Lower lobe of right lung (tissue), 2 donors: ENCODE measurements at regions not wholly inside any gene's neighbourhood (a gene's known extent, or its start where the extent isn't known, plus 50 kb on each side); places are given as distances from the start of the nearest gene placed in this dataset.

Experiments used
- ATAC-seq, 2 donors: fragments of 200-7000 bp; cut with Tn5 transposase; one replicate each; pipeline ENCODE4 v1.9.1; 2020 to 2022; ENCODE audit warnings: mild to moderate bottlenecking in 2 of 2, moderate library complexity in 2 of 2
- DNase-seq: peaks from one replicate; pipeline ENCODE4 v3.0.0-alpha.2; 2020
- H3K27ac ChIP-seq: fragments of 200-600 bp; one replicate; pipeline ENCODE4 v1.8.0; 2022
- H3K27me3 ChIP-seq: fragments of 200-600 bp; one replicate; pipeline ENCODE4 v1.8.0; 2022; ENCODE audit warnings: low read depth
- H3K36me3 ChIP-seq: fragments of 200-600 bp; one replicate; pipeline ENCODE4 v1.8.0; 2022; ENCODE audit warnings: mild to moderate bottlenecking
- H3K4me1 ChIP-seq: fragments of 200-600 bp; one replicate; pipeline ENCODE4 v1.8.0; 2022
- H3K4me3 ChIP-seq: fragments of 200-600 bp; one replicate; pipeline ENCODE4 v1.8.0; 2022; ENCODE audit warnings: mild to moderate bottlenecking
- H3K9me3 ChIP-seq: fragments of 200-600 bp; one replicate; pipeline ENCODE4 v1.8.0; 2022
- CTCF ChIP-seq: fragments of 200-600 bp; IDR thresholded peaks from one replicate; pipeline ENCODE4 v1.8.0; 2022; ENCODE audit warnings: antibody characterized with exemption, mild to moderate bottlenecking
- intact Hi-C: fragments of 100-400 bp; cut with DNase I; formaldehyde crosslinking; loops from one replicate; pipeline ENCODE4 v1.11.0; 2022
- donor health status: DM: no; HTN: yes; CAD: no; lungs with severe emphysema.

DNA sequence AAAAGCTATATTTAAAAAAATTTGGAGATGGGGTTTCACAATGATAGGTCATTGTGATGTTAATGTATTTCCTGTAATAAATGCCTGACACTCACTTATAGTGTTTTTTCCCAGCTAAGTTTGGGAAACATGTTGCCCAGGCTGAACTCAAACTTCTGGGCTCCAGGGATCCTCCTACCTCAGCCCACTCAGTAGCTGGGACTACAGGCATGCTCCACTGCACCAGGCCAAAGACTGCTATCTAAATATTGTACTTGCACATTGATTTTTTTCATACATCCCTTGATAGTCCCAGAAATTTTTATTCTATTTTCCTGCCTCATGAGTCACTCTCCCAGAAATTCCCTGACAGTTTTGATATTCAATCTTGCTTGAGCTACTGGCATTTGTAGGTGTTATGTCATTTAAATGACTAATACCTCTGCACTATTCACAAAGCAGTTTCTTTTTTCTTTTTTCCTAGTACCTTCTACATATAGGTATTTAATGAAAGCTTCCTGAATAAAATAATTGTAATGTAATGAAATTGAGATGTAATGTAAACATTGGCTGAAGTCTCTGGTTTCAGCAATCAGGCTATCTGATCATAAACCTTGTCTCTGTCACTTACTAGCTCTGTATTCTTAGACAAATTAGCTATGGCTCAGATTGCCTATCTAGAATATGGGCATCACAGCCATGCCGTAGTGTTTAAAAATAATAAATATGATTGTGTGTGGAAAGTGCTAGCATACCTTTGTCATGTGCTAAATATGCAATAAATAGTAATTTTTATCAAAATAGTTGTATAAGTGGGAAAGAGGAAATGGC lies 1973.0 kb upstream of the AGA start:
- Histone ChIP-seq H3K4me3 (no peak overlapping the region), H3K4me1 (no peaks in the 10 kb centered on the region), H3K27me3 (no peaks in the 10 kb centered on the region), H3K36me3 (no peaks in the 10 kb centered on the region), H3K27ac (no peak overlapping the region), H3K9me3 (no peaks in the 10 kb centered on the region)
- DNase-seq (no peak), ATAC-seq (no peak)
- intact Hi-C loops, result no loop called here
- no peak for TF ChIP-seq CTCF

DNA sequence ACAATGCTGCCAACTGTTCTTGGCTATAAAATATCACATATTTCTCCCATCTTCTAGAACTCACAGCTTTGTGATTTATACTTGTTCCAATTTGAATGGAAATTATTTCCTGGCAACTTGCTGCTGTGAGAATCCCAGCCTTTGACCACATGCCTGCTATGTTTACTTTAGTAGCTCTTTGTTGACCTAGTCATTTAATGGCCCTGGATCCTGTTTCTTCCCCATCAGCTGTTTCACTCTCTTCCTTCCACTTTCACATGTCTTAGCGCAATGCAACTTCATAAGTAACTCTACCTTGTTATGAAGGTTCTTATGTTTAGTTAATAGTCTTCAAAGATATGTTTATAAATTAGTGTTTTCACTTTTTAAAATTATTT lies 1973.6 kb upstream of the AGA start:
- Histone ChIP-seq H3K36me3 (no peaks in the 10 kb centered on the region), H3K4me1 (no peaks in the 10 kb centered on the region), H3K4me3 (no peak overlapping the region), H3K9me3 (no peaks in the 10 kb centered on the region), H3K27me3 (no peaks in the 10 kb centered on the region), H3K27ac (no peak overlapping the region)
- ATAC-seq (no peak), DNase-seq (no peak)
- intact Hi-C loops, result no loop called here
- TF ChIP-seq CTCF, result no peak

DNA sequence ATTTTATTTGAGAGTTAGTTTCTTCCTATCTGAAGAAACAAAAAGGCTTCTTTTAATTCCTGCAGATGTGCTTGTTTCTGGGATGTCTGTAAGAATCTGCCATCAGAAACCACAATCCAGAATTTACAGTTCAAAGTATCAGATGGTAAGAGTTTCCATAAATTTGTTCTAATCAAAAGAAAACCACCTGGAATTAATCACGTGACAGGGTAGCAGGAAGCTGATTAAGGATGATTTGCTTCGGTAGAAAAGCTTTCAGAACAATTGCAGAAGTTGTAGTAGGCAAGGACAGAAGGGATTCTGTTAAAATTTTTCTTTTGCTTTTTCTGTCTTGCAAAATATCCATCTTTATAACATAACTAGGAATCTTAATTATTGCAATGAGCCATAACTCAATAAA lies 1975.1 kb upstream of the AGA start:
- H3K27me3 ChIP-seq, result no peaks in the 10 kb centered on the region
- no peaks in the 10 kb centered on the region for H3K36me3 ChIP-seq
- no peak overlapping the region for H3K4me3 ChIP-seq
- intact Hi-C loops, result no loop called here
- TF ChIP-seq CTCF, result no peak
- H3K4me1 ChIP-seq, result no peaks in the 10 kb centered on the region
- no peak for DNase-seq
- no peak overlapping the region for H3K27ac ChIP-seq
- no peaks in the 10 kb centered on the region for H3K9me3 ChIP-seq
- ATAC-seq, result no peak

- intact Hi-C loops, result no loop called here
- Histone ChIP-seq H3K36me3 (no peaks in the 10 kb centered on the region), H3K9me3 (no peaks in the 10 kb centered on the region), H3K4me3 (no peak overlapping the region), H3K4me1 (no peaks in the 10 kb centered on the region), H3K27me3 (no peaks in the 10 kb centered on the region), H3K27ac (no peak overlapping the region)
- no peak for TF ChIP-seq CTCF
- DNase-seq (no peak), ATAC-seq (no peak)
Observed at GRCh38 chr4:179437962-179438361, 1995.7 kb upstream of the AGA start.

DNA sequence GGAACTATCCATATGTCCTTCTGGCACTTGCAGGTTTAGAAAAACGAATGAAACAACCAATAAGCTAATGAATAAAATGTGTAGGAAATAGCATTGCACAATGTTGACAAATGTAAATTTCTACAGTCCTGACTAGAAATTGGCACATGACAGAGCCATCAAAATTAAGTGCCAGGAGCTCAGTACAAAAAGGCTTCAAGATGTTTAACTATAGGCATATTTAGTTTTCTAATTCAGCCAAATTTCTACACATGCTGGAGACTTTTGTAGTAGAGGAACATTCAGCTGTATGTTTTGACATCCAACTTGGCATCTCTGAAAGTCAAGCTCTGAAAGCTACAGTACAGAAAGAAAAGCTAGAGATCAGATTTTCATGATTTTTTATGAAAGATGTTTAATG lies 1999.4 kb upstream of the AGA start:
- H3K9me3 ChIP-seq, result no peaks in the 10 kb centered on the region
- intact Hi-C loops, result no loop called here
- TF ChIP-seq CTCF, result no peak
- DNase-seq, result no peak
- H3K4me1 ChIP-seq, result no peaks in the 10 kb centered on the region
- H3K27me3 ChIP-seq, result no peaks in the 10 kb centered on the region
- no peak overlapping the region for H3K4me3 ChIP-seq
- no peaks in the 10 kb centered on the region for H3K36me3 ChIP-seq
- ATAC-seq, result no peak
- no peak overlapping the region for H3K27ac ChIP-seq
